ENCODE measurements at regions not wholly inside any gene's neighbourhood (a gene's known extent, or its start where the extent isn't known, plus 50 kb on each side); places are given as distances from the start of the nearest gene placed in this dataset.
"Not testable (repeated sequence)": the region's sequence is repeated elsewhere in the genome, so short reads cannot be mapped to it uniquely, and the experiment has no call there.

GRCh38 chr5:119299242-119299614 is 56.6 kb upstream of the TNFAIP8 start:
- not testable (repeated sequence) for DNase-seq

GRCh38 chr5:119299615-119300310 is 56.1 kb upstream of the TNFAIP8 start:
- peak; percentile 47 to 71 (median 68) for DNase-seq

GRCh38 chr5:119300311-119300670 is 55.5 kb upstream of the TNFAIP8 start:
- no peak for DNase-seq

GRCh38 chr5:119301210-119301609 is 54.6 kb upstream of the TNFAIP8 start:
- DNase-seq = no peak

- no peak for DNase-seq
These were observed 53.9 kb upstream of the TNFAIP8 start for GRCh38 chr5:119301906-119302305.

GRCh38 chr5:119302449-119302848 is 53.4 kb upstream of the TNFAIP8 start:
- no peak for DNase-seq

GRCh38 chr5:119302916-119303897 is 52.6 kb upstream of the TNFAIP8 start:
- DNase-seq = no peak

- DNase-seq = no peak
These were observed 51.2 kb upstream of the TNFAIP8 start for GRCh38 chr5:119304439-119305211.
